Osteocyte (in vitro differentiated cells): ENCODE measurements at regions not wholly inside any gene's neighbourhood (a gene's known extent, or its start where the extent isn't known, plus 50 kb on each side); places are given as distances from the start of the nearest gene placed in this dataset.

ENCODE experiments used
- DNase-seq: peaks from one replicate; pipeline ENCODE4 v3.0.0; 2021; ENCODE audit warnings: mixed read lengths; ENCODE audit not compliant: unreplicated experiment; ENCODE audit errors: extremely low spot score
- H3K27ac Mint-ChIP-seq: one replicate; pipeline ENCODE4 v1.8.0; 2021; ENCODE audit warnings: mild to moderate bottlenecking, mixed read lengths; ENCODE audit not compliant: unreplicated experiment
- H3K27me3 Mint-ChIP-seq: one replicate; pipeline ENCODE4 v1.8.0; 2021; ENCODE audit warnings: mixed read lengths; ENCODE audit not compliant: unreplicated experiment
- H3K36me3 Mint-ChIP-seq: one replicate; pipeline ENCODE4 v1.8.0; 2021; ENCODE audit warnings: mixed read lengths; ENCODE audit not compliant: unreplicated experiment
- H3K4me1 Mint-ChIP-seq: one replicate; pipeline ENCODE4 v1.8.0; 2021; ENCODE audit warnings: mixed read lengths; ENCODE audit not compliant: unreplicated experiment
- H3K4me3 Mint-ChIP-seq: one replicate; pipeline ENCODE4 v1.8.0; 2021; ENCODE audit warnings: mild to moderate bottlenecking, moderate library complexity, mixed read lengths; ENCODE audit not compliant: unreplicated experiment
- H3K9me3 Mint-ChIP-seq: one replicate; pipeline ENCODE4 v1.8.0; 2021; ENCODE audit warnings: mixed read lengths; ENCODE audit not compliant: unreplicated experiment
- CTCF ChIP-seq: fragments of 200-600 bp; sonication (generic); IDR thresholded peaks from 2 replicates; pipeline ENCODE4 v1.5.0; 2021; ENCODE audit warnings: antibody characterized with exemption, mild to moderate bottlenecking, moderate library complexity

- Mint-ChIP-seq H3K27ac (no peak overlapping the region), H3K36me3 (no peaks in the 10 kb centered on the region), H3K4me3 (no peak overlapping the region), H3K27me3 (no peaks in the 10 kb centered on the region), H3K4me1 (no peaks in the 10 kb centered on the region), H3K9me3 (peaks cover 4% of the 10 kb centered on the region)
- DNase-seq = no peak
- TF ChIP-seq CTCF = no peak
Measured at GRCh38 chr11:22432291-22433093, 94.3 kb downstream of the SLC17A6 start.

- DNase-seq = no peak
- Mint-ChIP-seq H3K4me1 (no peaks in the 10 kb centered on the region), H3K4me3 (no peak overlapping the region), H3K27me3 (no peaks in the 10 kb centered on the region), H3K36me3 (no peaks in the 10 kb centered on the region), H3K9me3 (peaks cover 4% of the 10 kb centered on the region), H3K27ac (no peak overlapping the region)
- TF ChIP-seq CTCF = no peak
Measured at GRCh38 chr11:22431106-22431505, 92.9 kb downstream of the SLC17A6 start.

- H3K27me3 Mint-ChIP-seq = no peaks in the 10 kb centered on the region
- no peak overlapping the region for H3K27ac Mint-ChIP-seq
- TF ChIP-seq CTCF = no peak
- no peak overlapping the region for H3K4me3 Mint-ChIP-seq
- no peak for DNase-seq
- no peaks in the 10 kb centered on the region for H3K36me3 Mint-ChIP-seq
- H3K9me3 Mint-ChIP-seq = peaks cover 4% of the 10 kb centered on the region
- H3K4me1 Mint-ChIP-seq = no peaks in the 10 kb centered on the region
Measured at GRCh38 chr11:22430639-22431038, 92.5 kb downstream of the SLC17A6 start.

GRCh38 chr11:22430141-22430541 lies 92.0 kb downstream of the SLC17A6 start:
- Mint-ChIP-seq H3K4me3 (no peak overlapping the region), H3K4me1 (no peaks in the 10 kb centered on the region), H3K27me3 (no peaks in the 10 kb centered on the region), H3K9me3 (peaks cover 4% of the 10 kb centered on the region), H3K27ac (no peak overlapping the region), H3K36me3 (no peaks in the 10 kb centered on the region)
- no peak for DNase-seq
- no peak for TF ChIP-seq CTCF
